Ovary (tissue), 3 donors: ENCODE measurements at regions not wholly inside any gene's neighbourhood (a gene's known extent, or its start where the extent isn't known, plus 50 kb on each side); places are given as distances from the start of the nearest gene placed in this dataset.

ENCODE experiments used
- CTCF ChIP-seq, 3 donors: fragments of 450-650 bp in 2 of 3; fragments of 200-600 bp in 1 of 3; IDR thresholded peaks; one replicate each; pipeline versions ENCODE4 v1.5.1 to v1.8.0; 2016 to 2022; ENCODE audit warnings: antibody characterized with exemption in 3 of 3, mild to moderate bottlenecking in 1 of 3
- EP300 ChIP-seq: sonication (generic); formaldehyde crosslinking; IDR thresholded peaks from one replicate; pipeline ENCODE4 v1.6.1; 2017; ENCODE audit warnings: antibody characterized with exemption
- POLR2A ChIP-seq: fragments of 450-650 bp; IDR thresholded peaks from one replicate; pipeline ENCODE4 v1.6.1; 2017; ENCODE audit warnings: antibody characterized with exemption, mild to moderate bottlenecking, moderate library complexity
- donor health status: DM: no; HTN: no; CAD: no.

- TF ChIP-seq CTCF (IDR thresholded peaks at IDR 0.05), result no peak
- TF ChIP-seq EP300, result no peak
- TF ChIP-seq POLR2A, result no peak
These were observed 238.3 kb upstream of the NCKAP5 start for GRCh38 chr2:133806564-133806963.
